COLO668 (cell line): ENCODE measurements at regions not wholly inside any gene's neighbourhood (a gene's known extent, or its start where the extent isn't known, plus 50 kb on each side); places are given as distances from the start of the nearest gene placed in this dataset.

Experiments used
- DNase-seq: peaks from one replicate; lab custom pipeline; 2025; ENCODE audit not compliant: unreplicated experiment; lab: John Stamatoyannopoulos, UW

DNA sequence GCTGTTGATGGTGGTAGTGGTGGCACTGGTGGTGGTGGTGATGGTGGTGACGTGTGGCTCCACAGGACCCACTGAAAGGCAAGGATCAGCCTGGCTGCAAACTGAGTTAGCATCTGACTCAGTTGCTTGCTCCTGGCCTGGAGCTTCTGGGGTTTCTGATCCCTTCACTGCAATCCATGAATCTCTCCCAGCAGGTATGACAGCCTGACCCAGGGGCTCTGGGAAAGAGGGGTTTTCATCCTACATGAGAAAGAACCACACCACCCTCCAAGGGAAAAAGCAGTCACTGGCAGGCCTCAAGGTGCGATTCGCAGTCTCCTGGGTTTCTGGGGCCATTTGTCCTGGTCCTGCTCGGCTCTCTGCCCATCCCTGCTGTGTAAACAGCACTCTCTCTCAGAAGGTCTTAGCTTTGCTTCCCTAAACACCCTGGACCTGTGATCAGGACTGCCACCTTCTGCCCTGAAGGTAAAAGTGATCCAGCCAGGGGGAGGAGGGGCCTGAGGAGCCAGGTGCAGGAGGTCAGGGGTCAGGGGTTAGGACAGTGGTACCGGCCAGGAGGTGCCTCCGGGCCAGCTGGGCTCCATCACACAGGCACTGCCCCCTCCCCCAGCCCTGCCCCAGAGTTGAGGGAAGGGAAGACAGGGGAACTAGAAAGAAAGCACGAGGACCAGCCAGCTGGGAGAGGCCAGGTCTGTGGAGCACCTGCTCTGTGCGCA, 152.0 kb downstream of the BMP7 start:
- DNase-seq, result no peak

- DNase-seq, result no peak
Observed at GRCh38 chr20:57117296-57117695, 149.1 kb downstream of the BMP7 start.

DNA sequence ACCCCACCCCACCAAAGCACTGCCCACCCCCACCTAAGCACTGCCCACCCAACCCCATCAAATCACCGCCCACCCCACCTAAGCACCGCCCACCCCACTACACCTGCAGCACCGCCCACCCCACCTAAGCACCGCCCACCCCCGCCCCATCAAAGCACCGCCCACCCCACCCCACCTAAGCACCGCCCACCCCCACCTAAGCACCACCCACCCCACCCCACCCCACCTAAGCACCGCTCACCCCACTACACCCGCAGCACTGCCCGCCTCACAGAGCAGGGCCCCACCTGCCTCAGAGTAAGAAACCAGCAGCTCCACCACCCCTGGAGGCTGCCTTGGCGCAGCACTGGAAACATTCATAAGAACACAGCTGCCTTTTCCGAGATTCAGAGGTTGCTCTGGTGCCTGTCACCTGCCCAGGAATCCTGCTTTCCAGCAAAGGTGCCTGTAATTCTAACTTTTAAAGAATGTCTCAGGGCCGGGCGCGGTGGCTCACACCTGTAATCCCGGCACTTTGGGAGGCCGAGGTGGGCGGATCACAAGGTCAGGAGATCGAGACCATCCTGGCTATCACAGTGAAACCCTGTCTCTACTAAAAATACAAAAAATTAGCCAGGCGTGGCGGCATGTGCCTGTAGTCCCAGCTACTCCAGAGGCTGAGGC, 148.2 kb downstream of the BMP7 start:
- no peak for DNase-seq
